ENCODE measurements at regions not wholly inside any gene's neighbourhood (a gene's known extent, or its start where the extent isn't known, plus 50 kb on each side); places are given as distances from the start of the nearest gene placed in this dataset.

- no peak for ATAC-seq (ENCODE audit: low read depth)
- H3K4me3 ChIP-seq (ENCODE audit: severe bottlenecking): no peak overlapping the region
- TF ChIP-seq CTCF (IDR thresholded peaks at IDR 0.05; ENCODE audit: poor library complexity, severe bottlenecking): no peak
Observed at GRCh38 chr17:53932386-53932785, 109.7 kb downstream of the KIF2B start.

GRCh38 chr17:53934931-53935330, 112.2 kb downstream of the KIF2B start:
- H3K36me3 ChIP-seq (ENCODE audit: low read depth): no peaks in the 10 kb centered on the region
- ATAC-seq (ENCODE audit: low read depth) (no peak), DNase-seq (ENCODE audit: low spot score) (no peak)
- no peak overlapping the region for H3K4me3 ChIP-seq (ENCODE audit: severe bottlenecking)
- H3K9me3 ChIP-seq (ENCODE audit: severe bottlenecking): no peaks in the 10 kb centered on the region
- H3K27ac ChIP-seq (ENCODE audit: poor library complexity, severe bottlenecking): no peak overlapping the region
- no peak for TF ChIP-seq CTCF (IDR thresholded peaks at IDR 0.05; ENCODE audit: poor library complexity, severe bottlenecking)
- H3K4me1 ChIP-seq (ENCODE audit: insufficient read depth, poor library complexity, severe bottlenecking): no peaks in the 10 kb centered on the region
- no peaks in the 10 kb centered on the region for H3K27me3 ChIP-seq (ENCODE audit: insufficient read depth, poor library complexity, severe bottlenecking)

More at GRCh38 chr17:53932386-53932785, 109.7 kb downstream of the KIF2B start:
- H3K27ac ChIP-seq (ENCODE audit: poor library complexity, severe bottlenecking): no peak overlapping the region
- DNase-seq (ENCODE audit: low spot score): no peak
- no peaks in the 10 kb centered on the region for H3K9me3 ChIP-seq (ENCODE audit: severe bottlenecking)
- H3K27me3 ChIP-seq (ENCODE audit: insufficient read depth, poor library complexity, severe bottlenecking): no peaks in the 10 kb centered on the region
- H3K36me3 ChIP-seq (ENCODE audit: low read depth): no peaks in the 10 kb centered on the region
- H3K4me1 ChIP-seq (ENCODE audit: insufficient read depth, poor library complexity, severe bottlenecking): no peaks in the 10 kb centered on the region

- Histone ChIP-seq H3K9me3 (ENCODE audit: severe bottlenecking) (no peaks in the 10 kb centered on the region), H3K27me3 (ENCODE audit: insufficient read depth, poor library complexity, severe bottlenecking) (no peaks in the 10 kb centered on the region), H3K4me3 (ENCODE audit: severe bottlenecking) (no peak overlapping the region), H3K36me3 (ENCODE audit: low read depth) (no peaks in the 10 kb centered on the region), H3K27ac (ENCODE audit: poor library complexity, severe bottlenecking) (no peak overlapping the region), H3K4me1 (ENCODE audit: insufficient read depth, poor library complexity, severe bottlenecking) (no peaks in the 10 kb centered on the region)
- no peak for TF ChIP-seq CTCF (IDR thresholded peaks at IDR 0.05; ENCODE audit: poor library complexity, severe bottlenecking)
- ATAC-seq (ENCODE audit: low read depth): no peak
- no peak for DNase-seq (ENCODE audit: low spot score)
Observed at GRCh38 chr17:53941231-53941630, 118.5 kb downstream of the KIF2B start.

GRCh38 chr17:53942436-53942835, 119.7 kb downstream of the KIF2B start:
- Histone ChIP-seq H3K27ac (ENCODE audit: poor library complexity, severe bottlenecking) (no peak overlapping the region), H3K27me3 (ENCODE audit: insufficient read depth, poor library complexity, severe bottlenecking) (no peaks in the 10 kb centered on the region), H3K4me3 (ENCODE audit: severe bottlenecking) (no peak overlapping the region), H3K4me1 (ENCODE audit: insufficient read depth, poor library complexity, severe bottlenecking) (no peaks in the 10 kb centered on the region), H3K36me3 (ENCODE audit: low read depth) (no peaks in the 10 kb centered on the region), H3K9me3 (ENCODE audit: severe bottlenecking) (no peaks in the 10 kb centered on the region)
- DNase-seq (ENCODE audit: low spot score) (no peak), ATAC-seq (ENCODE audit: low read depth) (no peak)
- TF ChIP-seq CTCF (IDR thresholded peaks at IDR 0.05; ENCODE audit: poor library complexity, severe bottlenecking): no peak

- no peaks in the 10 kb centered on the region for H3K9me3 ChIP-seq (ENCODE audit: severe bottlenecking)
- ATAC-seq (ENCODE audit: low read depth): no peak
- H3K4me3 ChIP-seq (ENCODE audit: severe bottlenecking): no peak overlapping the region
- H3K27ac ChIP-seq (ENCODE audit: poor library complexity, severe bottlenecking): no peak overlapping the region
- no peaks in the 10 kb centered on the region for H3K36me3 ChIP-seq (ENCODE audit: low read depth)
- no peak for TF ChIP-seq CTCF (IDR thresholded peaks at IDR 0.05; ENCODE audit: poor library complexity, severe bottlenecking)
- DNase-seq (ENCODE audit: low spot score): no peak
- H3K27me3 ChIP-seq (ENCODE audit: insufficient read depth, poor library complexity, severe bottlenecking): no peaks in the 10 kb centered on the region
- no peaks in the 10 kb centered on the region for H3K4me1 ChIP-seq (ENCODE audit: insufficient read depth, poor library complexity, severe bottlenecking)
Observed at GRCh38 chr17:53942898-53943297, 120.2 kb downstream of the KIF2B start.
